ENCODE measurements at regions not wholly inside any gene's neighbourhood (a gene's known extent, or its start where the extent isn't known, plus 50 kb on each side); places are given as distances from the start of the nearest gene placed in this dataset.

GRCh38 chr11:26162291-26162690 lies 169.6 kb upstream of the ANO3 start:
- whole genome bisulfite sequencing, 2 donors, result 58 to 59% methylated on average over 2 of the region's 2 CpGs
- no peak for DNase-seq

GRCh38 chr11:26186389-26186788 lies 145.5 kb upstream of the ANO3 start:
- no peak for TF ChIP-seq POLR2A (IDR thresholded peaks at IDR 0.05)
- TF ChIP-seq, protein P1, sequence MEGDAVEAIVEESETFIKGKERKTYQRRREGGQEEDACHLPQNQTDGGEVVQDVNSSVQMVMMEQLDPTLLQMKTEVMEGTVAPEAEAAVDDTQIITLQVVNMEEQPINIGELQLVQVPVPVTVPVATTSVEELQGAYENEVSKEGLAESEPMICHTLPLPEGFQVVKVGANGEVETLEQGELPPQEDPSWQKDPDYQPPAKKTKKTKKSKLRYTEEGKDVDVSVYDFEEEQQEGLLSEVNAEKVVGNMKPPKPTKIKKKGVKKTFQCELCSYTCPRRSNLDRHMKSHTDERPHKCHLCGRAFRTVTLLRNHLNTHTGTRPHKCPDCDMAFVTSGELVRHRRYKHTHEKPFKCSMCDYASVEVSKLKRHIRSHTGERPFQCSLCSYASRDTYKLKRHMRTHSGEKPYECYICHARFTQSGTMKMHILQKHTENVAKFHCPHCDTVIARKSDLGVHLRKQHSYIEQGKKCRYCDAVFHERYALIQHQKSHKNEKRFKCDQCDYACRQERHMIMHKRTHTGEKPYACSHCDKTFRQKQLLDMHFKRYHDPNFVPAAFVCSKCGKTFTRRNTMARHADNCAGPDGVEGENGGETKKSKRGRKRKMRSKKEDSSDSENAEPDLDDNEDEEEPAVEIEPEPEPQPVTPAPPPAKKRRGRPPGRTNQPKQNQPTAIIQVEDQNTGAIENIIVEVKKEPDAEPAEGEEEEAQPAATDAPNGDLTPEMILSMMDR (IDR thresholded peaks at IDR 0.05), result no peak
- intact Hi-C loops (cut with DNase I; ENCODE audit: low total_unique reads), result no loop called here
- Histone ChIP-seq H3K4me3 (no peak overlapping the region), H3K4me1 (no peaks in the 10 kb centered on the region), H3K36me3 (ENCODE audit: low read depth, missing control alignments) (no peaks in the 10 kb centered on the region), H3K27me3 (no peaks in the 10 kb centered on the region), H3K9me3 (no peaks in the 10 kb centered on the region), H3K27ac (no peak overlapping the region)
- no peak for DNase-seq
- WGBS, 2 donors, result 81 to 83% methylated on average over 2 of the region's 2 CpGs

More at GRCh38 chr11:26162291-26162690, 169.6 kb upstream of the ANO3 start:
- no peaks in the 10 kb centered on the region for H3K9me3 ChIP-seq
- H3K4me1 ChIP-seq, result no peaks in the 10 kb centered on the region
- no peaks in the 10 kb centered on the region for H3K27me3 ChIP-seq
- no peak for TF ChIP-seq POLR2A (IDR thresholded peaks at IDR 0.05)
- TF ChIP-seq, protein P1 (IDR thresholded peaks at IDR 0.05), result no peak
- H3K4me3 ChIP-seq, result no peak overlapping the region
- H3K27ac ChIP-seq, result no peak overlapping the region
- intact Hi-C loops (cut with DNase I; ENCODE audit: low total_unique reads), result no loop called here
- H3K36me3 ChIP-seq (ENCODE audit: low read depth, missing control alignments), result no peaks in the 10 kb centered on the region

GRCh38 chr11:26187639-26188038 lies 144.3 kb upstream of the ANO3 start:
- Histone ChIP-seq H3K27ac (no peak overlapping the region), H3K27me3 (no peaks in the 10 kb centered on the region), H3K9me3 (no peaks in the 10 kb centered on the region), H3K4me3 (no peak overlapping the region), H3K36me3 (ENCODE audit: low read depth, missing control alignments) (no peaks in the 10 kb centered on the region), H3K4me1 (no peaks in the 10 kb centered on the region)
- WGBS, 2 donors, result 66 to 75% methylated on average over 2 of the region's 2 CpGs
- DNase-seq, result no peak
- no peak for TF ChIP-seq POLR2A (IDR thresholded peaks at IDR 0.05)
- TF ChIP-seq, protein P1 (IDR thresholded peaks at IDR 0.05), result no peak
- intact Hi-C loops (cut with DNase I; ENCODE audit: low total_unique reads), result no loop called here

DNA sequence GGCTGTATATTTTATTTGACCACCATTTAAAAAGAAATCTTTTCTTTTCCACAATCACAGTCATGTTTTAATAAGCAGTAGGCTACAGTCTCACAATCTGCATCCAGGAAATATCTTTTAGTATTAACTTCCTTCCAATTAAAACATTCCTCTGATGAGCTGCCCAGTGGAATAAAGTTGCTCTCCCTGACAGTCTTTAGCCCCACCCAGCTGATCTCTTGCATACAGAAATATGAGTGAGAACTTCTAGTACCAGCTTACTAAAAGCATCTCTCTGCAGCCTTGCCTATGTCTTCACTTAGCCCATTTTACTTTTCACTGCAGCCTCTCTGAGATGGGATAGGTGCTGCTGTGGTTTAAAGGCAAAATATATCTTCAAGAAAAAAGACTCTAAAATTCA lies 143.4 kb upstream of the ANO3 start:
- H3K27ac ChIP-seq, result no peak overlapping the region
- H3K4me3 ChIP-seq, result no peak overlapping the region
- H3K36me3 ChIP-seq (ENCODE audit: low read depth, missing control alignments), result no peaks in the 10 kb centered on the region
- no peaks in the 10 kb centered on the region for H3K27me3 ChIP-seq
- no peaks in the 10 kb centered on the region for H3K9me3 ChIP-seq
- no peak for DNase-seq
- intact Hi-C loops (cut with DNase I; ENCODE audit: low total_unique reads), result no loop called here
- TF ChIP-seq POLR2A (IDR thresholded peaks at IDR 0.05), result no peak
- TF ChIP-seq, protein P1 (IDR thresholded peaks at IDR 0.05), result no peak
- H3K4me1 ChIP-seq, result no peaks in the 10 kb centered on the region

DNA sequence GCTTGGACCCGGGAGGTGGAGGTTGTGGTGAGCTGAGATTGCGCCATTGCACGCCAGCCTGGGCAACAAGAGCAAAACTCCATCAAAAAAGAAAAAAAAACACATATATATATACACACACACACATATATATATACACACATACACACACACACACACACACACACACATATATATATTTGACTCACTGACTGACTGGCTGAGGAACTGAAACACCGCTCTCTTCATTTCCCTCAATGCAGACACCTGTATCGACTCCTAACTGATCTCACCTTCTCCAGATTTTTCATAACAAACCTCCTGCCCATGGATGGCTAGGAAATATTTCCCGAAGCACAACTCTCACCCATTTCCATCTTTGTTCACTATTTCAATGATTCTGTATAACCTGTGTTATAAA lies 140.7 kb upstream of the ANO3 start:
- intact Hi-C loops (cut with DNase I; ENCODE audit: low total_unique reads), result no loop called here
- no peak for DNase-seq
- Histone ChIP-seq H3K36me3 (ENCODE audit: low read depth, missing control alignments) (no peaks in the 10 kb centered on the region), H3K27ac (no peak overlapping the region), H3K27me3 (no peaks in the 10 kb centered on the region), H3K4me1 (no peaks in the 10 kb centered on the region), H3K4me3 (no peak overlapping the region), H3K9me3 (no peaks in the 10 kb centered on the region)
- 90 to 96% methylated on average over 6 of the region's 6 CpGs for WGBS, 2 donors
- TF ChIP-seq POLR2A (IDR thresholded peaks at IDR 0.05), result no peak
- TF ChIP-seq, protein P1 (IDR thresholded peaks at IDR 0.05), result no peak
